DOHH2 (cell line): ENCODE measurements at regions not wholly inside any gene's neighbourhood (a gene's known extent, or its start where the extent isn't known, plus 50 kb on each side); places are given as distances from the start of the nearest gene placed in this dataset.

Experiments
- EZH2phosphoT487 ChIP-seq: fragments of 200-600 bp; sonication (generic); IDR thresholded peaks from 2 replicates; pipeline ENCODE4 v1.6.1; 2017; ENCODE audit warnings: borderline replicate concordance, mild to moderate bottlenecking, antibody characterized with exemption, low read length, moderate library complexity, mixed read lengths
- TF ChIP-seq, protein P1 (sequence below): fragments of 200-600 bp; sonication (generic); IDR thresholded peaks from one replicate; pipeline ENCODE4 v1.5.1; 2014; ENCODE audit warnings: antibody characterized with exemption, mild to moderate bottlenecking, low read depth, low read length; ENCODE audit not compliant: poor library complexity, severe bottlenecking

DNA sequence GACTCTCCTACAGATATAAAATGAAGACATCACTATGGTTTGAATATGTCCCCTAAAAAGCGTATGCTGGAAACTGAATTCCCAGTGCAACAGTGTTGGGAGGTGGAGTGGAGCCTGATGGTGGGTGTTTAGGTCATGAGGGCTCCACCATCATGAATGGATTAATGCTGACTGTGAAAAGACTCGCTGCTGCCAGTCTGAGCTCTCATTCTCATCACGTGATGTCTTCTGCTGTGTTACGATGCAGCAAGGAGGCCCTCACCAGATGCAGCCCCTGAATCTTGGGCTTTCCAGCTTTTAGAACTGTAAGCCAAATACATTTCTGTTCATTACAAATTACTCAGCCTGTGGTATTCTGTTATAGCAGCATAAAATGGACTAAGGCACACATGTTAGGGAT lies 73.8 kb upstream of the PPP2R5A start:
- TF ChIP-seq, protein P1, sequence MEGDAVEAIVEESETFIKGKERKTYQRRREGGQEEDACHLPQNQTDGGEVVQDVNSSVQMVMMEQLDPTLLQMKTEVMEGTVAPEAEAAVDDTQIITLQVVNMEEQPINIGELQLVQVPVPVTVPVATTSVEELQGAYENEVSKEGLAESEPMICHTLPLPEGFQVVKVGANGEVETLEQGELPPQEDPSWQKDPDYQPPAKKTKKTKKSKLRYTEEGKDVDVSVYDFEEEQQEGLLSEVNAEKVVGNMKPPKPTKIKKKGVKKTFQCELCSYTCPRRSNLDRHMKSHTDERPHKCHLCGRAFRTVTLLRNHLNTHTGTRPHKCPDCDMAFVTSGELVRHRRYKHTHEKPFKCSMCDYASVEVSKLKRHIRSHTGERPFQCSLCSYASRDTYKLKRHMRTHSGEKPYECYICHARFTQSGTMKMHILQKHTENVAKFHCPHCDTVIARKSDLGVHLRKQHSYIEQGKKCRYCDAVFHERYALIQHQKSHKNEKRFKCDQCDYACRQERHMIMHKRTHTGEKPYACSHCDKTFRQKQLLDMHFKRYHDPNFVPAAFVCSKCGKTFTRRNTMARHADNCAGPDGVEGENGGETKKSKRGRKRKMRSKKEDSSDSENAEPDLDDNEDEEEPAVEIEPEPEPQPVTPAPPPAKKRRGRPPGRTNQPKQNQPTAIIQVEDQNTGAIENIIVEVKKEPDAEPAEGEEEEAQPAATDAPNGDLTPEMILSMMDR = no peak
- TF ChIP-seq EZH2phosphoT487 = no peak
